Lower leg skin (tissue), 3 donors: ENCODE measurements at regions not wholly inside any gene's neighbourhood (a gene's known extent, or its start where the extent isn't known, plus 50 kb on each side); places are given as distances from the start of the nearest gene placed in this dataset.

Experiments used
- POLR2A ChIP-seq, 2 donors: fragments of 450-650 bp; IDR thresholded peaks; one replicate each; pipeline ENCODE4 v1.6.1; 2016 to 2017; ENCODE audit warnings: antibody characterized with exemption in 2 of 2, mild to moderate bottlenecking in 1 of 2, moderate library complexity in 1 of 2
- TF ChIP-seq, protein P1 (sequence below), 3 donors: fragments of 450-650 bp; IDR thresholded peaks; one replicate each; pipeline ENCODE4 v1.5.1; 2016; ENCODE audit warnings: antibody characterized with exemption in 3 of 3, mild to moderate bottlenecking in 3 of 3, moderate library complexity in 2 of 3

DNA sequence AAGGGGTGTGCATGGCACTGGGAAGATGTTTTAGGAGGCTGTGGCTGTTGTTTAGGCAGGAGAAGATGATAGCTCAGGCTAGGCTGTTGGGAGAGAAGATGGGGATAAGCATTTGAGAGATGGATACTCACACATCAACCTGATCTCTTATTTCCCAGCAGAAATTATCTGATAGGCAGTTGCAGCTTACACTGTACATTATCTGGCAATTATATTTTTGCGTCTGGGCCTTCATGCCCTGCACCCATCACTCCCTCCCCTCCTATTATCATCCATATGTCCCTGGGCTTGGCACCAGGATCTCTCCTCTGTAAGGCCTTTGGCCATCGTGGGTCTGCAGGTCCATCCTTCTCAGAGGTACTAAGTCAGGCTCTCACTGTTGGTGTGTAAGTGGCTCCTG lies 401.0 kb upstream of the EEF2KMT start:
- TF ChIP-seq, protein P1, sequence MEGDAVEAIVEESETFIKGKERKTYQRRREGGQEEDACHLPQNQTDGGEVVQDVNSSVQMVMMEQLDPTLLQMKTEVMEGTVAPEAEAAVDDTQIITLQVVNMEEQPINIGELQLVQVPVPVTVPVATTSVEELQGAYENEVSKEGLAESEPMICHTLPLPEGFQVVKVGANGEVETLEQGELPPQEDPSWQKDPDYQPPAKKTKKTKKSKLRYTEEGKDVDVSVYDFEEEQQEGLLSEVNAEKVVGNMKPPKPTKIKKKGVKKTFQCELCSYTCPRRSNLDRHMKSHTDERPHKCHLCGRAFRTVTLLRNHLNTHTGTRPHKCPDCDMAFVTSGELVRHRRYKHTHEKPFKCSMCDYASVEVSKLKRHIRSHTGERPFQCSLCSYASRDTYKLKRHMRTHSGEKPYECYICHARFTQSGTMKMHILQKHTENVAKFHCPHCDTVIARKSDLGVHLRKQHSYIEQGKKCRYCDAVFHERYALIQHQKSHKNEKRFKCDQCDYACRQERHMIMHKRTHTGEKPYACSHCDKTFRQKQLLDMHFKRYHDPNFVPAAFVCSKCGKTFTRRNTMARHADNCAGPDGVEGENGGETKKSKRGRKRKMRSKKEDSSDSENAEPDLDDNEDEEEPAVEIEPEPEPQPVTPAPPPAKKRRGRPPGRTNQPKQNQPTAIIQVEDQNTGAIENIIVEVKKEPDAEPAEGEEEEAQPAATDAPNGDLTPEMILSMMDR (IDR thresholded peaks at IDR 0.05) = no peak
- no peak for TF ChIP-seq POLR2A (IDR thresholded peaks at IDR 0.05)
